ENCODE measurements at regions not wholly inside any gene's neighbourhood (a gene's known extent, or its start where the extent isn't known, plus 50 kb on each side); places are given as distances from the start of the nearest gene placed in this dataset.

DNA sequence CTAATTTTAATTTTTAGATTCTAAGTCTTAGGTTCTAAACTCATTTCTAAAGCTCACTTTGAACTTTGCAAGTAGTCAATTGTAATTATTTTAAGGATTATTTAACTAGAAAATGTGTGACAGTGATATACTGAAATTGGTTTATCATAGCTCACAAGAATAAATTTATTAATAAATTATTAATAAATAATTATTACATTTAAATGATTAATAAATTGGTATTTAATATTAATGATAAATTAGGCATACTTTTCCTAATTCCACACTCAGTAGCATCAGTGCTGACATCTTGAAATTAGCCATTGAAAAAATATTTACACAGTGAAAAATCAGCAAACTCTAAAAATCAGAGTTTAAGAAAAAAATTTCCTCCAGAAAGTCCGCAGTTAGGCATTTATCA lies 433.7 kb downstream of the FIGN start:
- no peak for DNase-seq (ENCODE audit: low read depth in 4 of 4, low spot score in 3 of 4)

GRCh38 chr2:163291790-163292189 lies 444.0 kb downstream of the FIGN start:
- no peak for DNase-seq (ENCODE audit: low read depth in 4 of 4, low spot score in 3 of 4)

- DNase-seq (ENCODE audit: low read depth in 4 of 4, low spot score in 3 of 4): no peak
These were observed 443.1 kb upstream of the KCNH7 start for GRCh38 chr2:163281717-163282116.

DNA sequence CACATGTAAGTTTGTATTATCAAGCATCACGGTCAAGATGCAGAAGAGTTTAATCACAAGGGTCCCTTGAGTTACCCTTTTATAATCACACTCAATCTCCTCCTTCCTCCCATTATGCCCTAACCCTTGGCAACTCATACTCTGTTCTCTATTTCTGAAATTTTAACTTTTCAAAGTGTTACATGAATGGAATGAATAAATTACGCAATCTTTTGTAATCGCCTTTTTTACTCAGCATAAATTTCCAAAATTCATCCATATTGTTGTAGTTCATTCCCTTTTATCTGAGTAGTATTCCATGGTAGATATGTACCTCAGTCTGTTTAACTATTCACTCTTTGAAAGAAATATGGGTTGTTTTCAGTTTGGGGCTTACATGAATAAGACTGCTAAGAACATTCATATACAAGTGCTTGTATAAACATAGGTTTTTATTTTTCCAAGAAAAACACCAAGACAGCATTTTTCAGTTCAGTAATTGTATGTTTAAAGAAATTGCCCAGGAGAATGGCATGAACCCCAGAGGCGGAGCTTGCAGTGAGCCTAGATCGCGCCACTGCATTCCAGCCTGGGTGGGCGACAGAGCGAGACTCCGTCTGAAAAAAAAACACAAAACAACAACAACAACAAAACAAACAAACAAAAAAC lies 430.9 kb upstream of the KCNH7 start:
- DNase-seq (ENCODE audit: low read depth in 4 of 4, low spot score in 3 of 4): no peak

DNA sequence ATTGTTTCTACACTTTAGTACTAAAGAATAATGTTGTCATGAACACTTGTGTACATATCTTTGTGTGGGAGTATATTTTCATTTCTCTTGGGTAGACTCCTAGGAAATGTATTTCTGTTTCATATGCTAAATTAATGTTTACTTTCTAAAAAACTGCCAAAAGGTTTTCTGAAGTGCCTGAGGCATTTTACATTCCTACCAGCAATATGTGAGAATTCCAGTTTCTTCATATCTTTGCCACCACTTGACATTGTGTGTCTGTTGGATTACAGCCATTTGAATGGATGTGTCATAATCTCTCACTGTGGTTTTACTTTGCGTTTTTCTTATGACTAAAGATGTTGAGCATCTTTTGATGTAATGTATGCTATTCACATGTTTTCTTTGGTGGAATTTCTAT lies 428.2 kb upstream of the KCNH7 start:
- no peak for DNase-seq (ENCODE audit: low read depth in 4 of 4, low spot score in 3 of 4)

GRCh38 chr2:163265562-163265961 lies 427.0 kb upstream of the KCNH7 start:
- DNase-seq (ENCODE audit: low read depth in 4 of 4, low spot score in 3 of 4): no peak

- no peak for DNase-seq (ENCODE audit: low read depth in 4 of 4, low spot score in 3 of 4)
These were observed 425.8 kb upstream of the KCNH7 start for GRCh38 chr2:163264341-163264740.

DNA sequence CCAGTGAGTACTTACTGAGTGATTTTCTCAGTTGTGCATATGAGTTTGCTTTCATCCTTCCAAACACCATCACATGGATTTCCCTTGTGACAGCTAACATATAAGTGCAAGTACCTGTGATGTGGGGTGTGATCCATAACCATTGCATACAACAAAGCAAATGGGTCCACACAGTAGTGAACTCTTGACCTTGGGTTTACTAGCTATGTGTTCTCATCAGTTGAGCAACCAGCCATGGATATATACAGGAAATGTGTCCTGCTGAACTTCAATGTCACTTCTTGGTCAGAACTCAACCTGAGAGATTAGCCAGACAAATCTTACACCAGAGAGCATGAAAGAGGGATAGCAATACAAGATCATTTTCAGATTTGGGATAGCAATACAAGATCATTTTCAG lies 420.9 kb upstream of the KCNH7 start:
- no peak for DNase-seq (ENCODE audit: low read depth in 4 of 4, low spot score in 3 of 4)

GRCh38 chr2:163255086-163255485 lies 416.5 kb upstream of the KCNH7 start:
- DNase-seq (ENCODE audit: low read depth in 4 of 4, low spot score in 3 of 4): no peak

GRCh38 chr2:163253621-163254285 lies 415.2 kb upstream of the KCNH7 start:
- no peak for DNase-seq (ENCODE audit: low read depth in 4 of 4, low spot score in 3 of 4)

GRCh38 chr2:163252199-163252598 lies 413.6 kb upstream of the KCNH7 start:
- DNase-seq (ENCODE audit: low read depth in 4 of 4, low spot score in 3 of 4): no peak

- no peak for DNase-seq (ENCODE audit: low read depth in 4 of 4, low spot score in 3 of 4)
These were observed 410.0 kb upstream of the KCNH7 start for GRCh38 chr2:163248376-163249253.

GRCh38 chr2:163247847-163248220 lies 409.3 kb upstream of the KCNH7 start:
- DNase-seq (ENCODE audit: low read depth in 4 of 4, low spot score in 3 of 4): no peak

DNA sequence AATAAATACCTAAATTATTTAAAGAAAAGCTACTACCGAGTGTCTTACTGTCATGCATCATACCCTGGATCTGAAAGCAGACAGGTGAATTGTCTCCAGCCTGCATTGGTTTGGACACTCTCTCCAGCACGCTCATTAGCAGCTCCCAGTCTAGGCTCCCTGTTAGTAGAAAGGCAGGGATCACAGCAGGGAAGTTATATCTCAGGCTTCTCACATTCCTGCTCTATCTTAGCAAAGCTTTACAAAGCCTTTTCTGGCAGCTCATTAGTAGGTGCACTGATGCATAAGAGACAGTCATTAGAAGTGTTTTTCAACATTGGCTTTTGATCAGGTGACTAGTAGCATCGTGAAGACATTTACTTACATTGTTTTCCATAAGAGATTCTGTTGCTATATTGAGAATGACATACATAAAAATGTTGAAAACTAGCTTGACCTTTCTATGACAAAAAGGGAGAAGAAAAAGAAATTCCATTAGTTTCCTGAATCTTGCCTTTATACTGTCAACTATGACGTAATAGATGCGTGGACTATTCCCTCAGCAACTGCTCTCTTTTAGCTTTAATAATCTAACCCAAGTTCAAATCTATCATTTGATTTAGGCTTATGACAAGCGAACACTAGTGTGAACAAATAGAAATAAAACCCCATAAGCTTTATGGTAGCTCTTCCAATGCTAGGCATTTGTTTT lies 408.7 kb upstream of the KCNH7 start:
- no peak for DNase-seq (ENCODE audit: low read depth in 4 of 4, low spot score in 3 of 4)

- no peak for DNase-seq (ENCODE audit: low read depth in 4 of 4, low spot score in 3 of 4)
These were observed 407.6 kb upstream of the KCNH7 start for GRCh38 chr2:163246135-163246534.

DNA sequence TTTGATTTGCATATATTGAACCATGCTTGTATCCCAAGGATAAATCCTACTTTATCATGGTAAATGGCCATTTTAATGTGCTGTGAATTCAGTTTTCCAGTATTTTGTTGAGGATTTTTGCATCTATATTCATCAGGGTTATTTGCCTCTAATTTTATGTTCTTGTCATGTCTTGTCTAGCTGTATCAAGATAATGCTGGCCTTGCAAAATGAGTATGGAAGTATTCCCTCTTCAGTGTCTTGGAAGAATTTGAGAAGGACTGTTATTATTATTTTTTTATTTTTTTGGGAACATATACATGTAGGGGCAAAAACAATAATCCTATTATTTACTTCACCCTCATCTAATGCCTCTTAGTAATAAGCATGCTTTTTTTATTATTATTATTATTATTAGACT lies 398.0 kb upstream of the KCNH7 start:
- no peak for DNase-seq (ENCODE audit: low read depth in 4 of 4, low spot score in 3 of 4)

DNA sequence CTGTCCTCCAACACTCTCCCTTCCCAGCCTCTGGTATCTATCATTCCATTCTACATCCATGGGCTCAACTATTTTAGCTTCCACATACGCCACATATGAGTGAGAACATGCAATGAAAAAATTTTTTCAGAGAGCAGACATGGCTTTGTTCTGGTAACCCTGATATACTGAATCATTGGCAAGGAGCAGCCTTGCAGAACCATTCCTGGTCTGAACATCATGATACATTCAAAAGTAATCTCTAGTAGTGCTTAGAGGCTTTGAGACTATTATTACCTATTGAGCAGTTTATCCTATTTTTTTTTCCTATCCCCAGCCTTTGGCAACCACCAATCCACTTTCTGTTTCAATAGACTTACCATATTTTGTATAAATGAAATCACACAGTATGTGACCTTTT lies 393.1 kb upstream of the KCNH7 start:
- no peak for DNase-seq (ENCODE audit: low read depth in 4 of 4, low spot score in 3 of 4)

GRCh38 chr2:163213661-163214081 lies 375.1 kb upstream of the KCNH7 start:
- DNase-seq (ENCODE audit: low read depth in 4 of 4, low spot score in 3 of 4): no peak

GRCh38 chr2:163210430-163210918 lies 371.9 kb upstream of the KCNH7 start:
- DNase-seq (ENCODE audit: low read depth in 4 of 4, low spot score in 3 of 4): no peak

DNA sequence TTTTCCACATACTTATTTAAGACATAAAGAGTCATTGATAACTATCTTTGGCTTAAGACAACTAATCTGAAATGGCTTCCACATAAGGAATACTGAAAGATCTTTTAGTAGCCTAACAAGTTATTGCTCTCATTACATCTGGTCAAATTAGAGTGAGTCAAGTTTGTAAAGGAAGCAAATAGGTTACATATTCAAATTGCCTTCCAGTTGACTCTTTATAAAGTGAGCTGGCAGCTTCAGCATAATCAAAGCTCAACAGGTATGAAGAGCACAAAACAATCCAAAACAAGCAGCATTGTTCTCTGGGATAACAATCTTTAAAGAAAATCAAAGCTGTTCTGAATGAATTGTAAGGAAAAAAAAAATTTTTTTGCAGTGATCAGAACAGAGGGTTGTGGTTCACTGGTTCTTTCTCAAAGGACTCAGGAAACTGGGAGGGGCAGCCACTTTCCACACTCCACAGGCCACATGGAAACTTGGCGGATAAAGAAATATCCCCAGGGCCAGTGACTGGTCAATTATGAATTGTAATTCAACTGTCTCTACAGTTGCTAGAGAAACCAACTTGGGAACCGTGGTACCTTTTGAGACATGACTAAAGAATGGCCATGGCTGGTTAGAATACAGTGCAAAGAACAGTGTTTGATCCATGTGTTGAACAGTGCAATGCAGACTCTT lies 369.3 kb upstream of the KCNH7 start:
- peak in 1 of 4 donors; percentile 20 for DNase-seq (ENCODE audit: low read depth in 4 of 4, low spot score in 3 of 4)
